ENCODE measurements at regions not wholly inside any gene's neighbourhood (a gene's known extent, or its start where the extent isn't known, plus 50 kb on each side); places are given as distances from the start of the nearest gene placed in this dataset.

DNA sequence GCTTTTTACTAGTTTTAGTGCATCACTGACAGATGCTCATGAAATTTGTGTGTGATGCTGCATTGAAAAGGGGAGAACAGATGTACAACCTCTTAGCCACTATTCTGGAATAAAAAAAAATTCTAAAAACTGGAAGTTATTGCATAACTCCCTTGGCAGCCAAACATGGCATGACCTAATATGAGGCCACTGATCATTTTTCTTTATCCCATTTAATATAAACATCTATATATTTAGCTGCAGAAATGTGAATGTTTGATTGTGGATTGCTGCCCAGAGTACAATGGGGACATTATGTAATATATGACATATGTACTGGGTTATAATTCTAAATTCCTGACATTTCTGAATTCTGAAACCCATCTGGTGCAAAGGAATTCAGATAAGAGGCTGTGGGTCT, 86.5 kb downstream of the CDCA7 start:
- TF ChIP-seq CEBPB (IDR thresholded peaks at IDR 0.05; ENCODE audit: borderline replicate concordance, low read depth, low read length) (peak; percentile 24; the same call in 1 of the 2 replicates), ZNF598 (CRISPR knock-in tag; IDR thresholded peaks at IDR 0.05; ENCODE audit: borderline replicate concordance) (no peak), RFX3 (CRISPR knock-in tag; IDR thresholded peaks at IDR 0.05) (no peak)
- TF ChIP-seq, protein P1, sequence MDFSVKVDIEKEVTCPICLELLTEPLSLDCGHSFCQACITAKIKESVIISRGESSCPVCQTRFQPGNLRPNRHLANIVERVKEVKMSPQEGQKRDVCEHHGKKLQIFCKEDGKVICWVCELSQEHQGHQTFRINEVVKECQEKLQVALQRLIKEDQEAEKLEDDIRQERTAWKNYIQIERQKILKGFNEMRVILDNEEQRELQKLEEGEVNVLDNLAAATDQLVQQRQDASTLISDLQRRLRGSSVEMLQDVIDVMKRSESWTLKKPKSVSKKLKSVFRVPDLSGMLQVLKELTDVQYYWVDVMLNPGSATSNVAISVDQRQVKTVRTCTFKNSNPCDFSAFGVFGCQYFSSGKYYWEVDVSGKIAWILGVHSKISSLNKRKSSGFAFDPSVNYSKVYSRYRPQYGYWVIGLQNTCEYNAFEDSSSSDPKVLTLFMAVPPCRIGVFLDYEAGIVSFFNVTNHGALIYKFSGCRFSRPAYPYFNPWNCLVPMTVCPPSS (IDR thresholded peaks at IDR 0.05): no peak
- TF ChIP-seq, protein P2, sequence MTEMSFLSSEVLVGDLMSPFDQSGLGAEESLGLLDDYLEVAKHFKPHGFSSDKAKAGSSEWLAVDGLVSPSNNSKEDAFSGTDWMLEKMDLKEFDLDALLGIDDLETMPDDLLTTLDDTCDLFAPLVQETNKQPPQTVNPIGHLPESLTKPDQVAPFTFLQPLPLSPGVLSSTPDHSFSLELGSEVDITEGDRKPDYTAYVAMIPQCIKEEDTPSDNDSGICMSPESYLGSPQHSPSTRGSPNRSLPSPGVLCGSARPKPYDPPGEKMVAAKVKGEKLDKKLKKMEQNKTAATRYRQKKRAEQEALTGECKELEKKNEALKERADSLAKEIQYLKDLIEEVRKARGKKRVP (CRISPR knock-in tag; IDR thresholded peaks at IDR 0.05): no peak
- TF ChIP-seq, protein P3, sequence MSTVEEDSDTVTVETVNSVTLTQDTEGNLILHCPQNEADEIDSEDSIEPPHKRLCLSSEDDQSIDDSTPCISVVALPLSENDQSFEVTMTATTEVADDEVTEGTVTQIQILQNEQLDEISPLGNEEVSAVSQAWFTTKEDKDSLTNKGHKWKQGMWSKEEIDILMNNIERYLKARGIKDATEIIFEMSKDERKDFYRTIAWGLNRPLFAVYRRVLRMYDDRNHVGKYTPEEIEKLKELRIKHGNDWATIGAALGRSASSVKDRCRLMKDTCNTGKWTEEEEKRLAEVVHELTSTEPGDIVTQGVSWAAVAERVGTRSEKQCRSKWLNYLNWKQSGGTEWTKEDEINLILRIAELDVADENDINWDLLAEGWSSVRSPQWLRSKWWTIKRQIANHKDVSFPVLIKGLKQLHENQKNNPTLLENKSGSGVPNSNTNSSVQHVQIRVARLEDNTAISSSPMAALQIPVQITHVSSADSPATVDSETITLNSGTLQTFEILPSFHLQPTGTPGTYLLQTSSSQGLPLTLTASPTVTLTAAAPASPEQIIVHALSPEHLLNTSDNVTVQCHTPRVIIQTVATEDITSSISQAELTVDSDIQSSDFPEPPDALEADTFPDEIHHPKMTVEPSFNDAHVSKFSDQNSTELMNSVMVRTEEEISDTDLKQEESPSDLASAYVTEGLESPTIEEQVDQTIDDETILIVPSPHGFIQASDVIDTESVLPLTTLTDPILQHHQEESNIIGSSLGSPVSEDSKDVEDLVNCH (CRISPR knock-in tag; IDR thresholded peaks at IDR 0.05): no peak
- Histone ChIP-seq H3K9ac (ENCODE audit: insufficient read depth, low read depth, low read length) (no peak overlapping the region), H2AFZ (ENCODE audit: low read length) (no peak overlapping the region), H3K36me3 (replicated peaks in 1 of 2; ENCODE audit: control insufficient read depth in 1 of 2, insufficient read depth in 2 of 2, low read length in 2 of 2) (no peaks in the 10 kb centered on the region), H3K9me3 (ENCODE audit: low read length) (no peaks in the 10 kb centered on the region), H3K79me2 (ENCODE audit: insufficient read depth, low read length) (no peaks in the 10 kb centered on the region), H3K4me1 (ENCODE audit: insufficient read depth, low read length) (no peaks in the 10 kb centered on the region), H3K4me2 (ENCODE audit: low read depth, low read length) (no peak overlapping the region), H3K27me3 (ENCODE audit: control insufficient read depth in 1 of 2, insufficient read depth in 2 of 2, low read length in 2 of 2) (peaks cover 0 to 7% of the 10 kb centered on the region in 2 experiments; a peak in 3 of 5 replicates), H3K4me3 (replicated peaks in 1 of 3; ENCODE audit: insufficient read depth in 1 of 3, low read depth in 2 of 3, low read length in 3 of 3) (no peak overlapping the region), H3K27ac (ENCODE audit: extremely low read length, insufficient read depth, low read length) (no peak overlapping the region), H4K20me1 (ENCODE audit: insufficient read depth, low read length) (no peaks in the 10 kb centered on the region)
- intact Hi-C loops (cut with micrococcal nuclease; ENCODE audit: unreplicated experiment): no loop called here
- FAIRE-seq: no peak
- POLR2A ChIA-PET: no interaction called here
- no peak for DNase-seq (ENCODE audit: low spot score)
- in situ Hi-C loops (cut with HindIII; ENCODE audit: extremely low pct_ligation_motif_present, low pct_unique_long_range_greater_than_20kb): no loop called here
- CTCF ChIA-PET (ENCODE audit: low intra/inter-chr PET ratio, low total read pairs): no interaction called here
- no peak for ATAC-seq
- no TSS peak for BruUV-seq (replicated peaks)

Data from HepG2 (cell line).